NCI-H2196 treated with DMSO at 0.1 percent for 48 hours (cell line): ENCODE measurements at regions not wholly inside any gene's neighbourhood (a gene's known extent, or its start where the extent isn't known, plus 50 kb on each side); places are given as distances from the start of the nearest gene placed in this dataset.

Source experiments
- DNase-seq: peaks from one replicate; lab custom pipeline; 2025; ENCODE audit not compliant: unreplicated experiment; lab: John Stamatoyannopoulos, UW

DNA sequence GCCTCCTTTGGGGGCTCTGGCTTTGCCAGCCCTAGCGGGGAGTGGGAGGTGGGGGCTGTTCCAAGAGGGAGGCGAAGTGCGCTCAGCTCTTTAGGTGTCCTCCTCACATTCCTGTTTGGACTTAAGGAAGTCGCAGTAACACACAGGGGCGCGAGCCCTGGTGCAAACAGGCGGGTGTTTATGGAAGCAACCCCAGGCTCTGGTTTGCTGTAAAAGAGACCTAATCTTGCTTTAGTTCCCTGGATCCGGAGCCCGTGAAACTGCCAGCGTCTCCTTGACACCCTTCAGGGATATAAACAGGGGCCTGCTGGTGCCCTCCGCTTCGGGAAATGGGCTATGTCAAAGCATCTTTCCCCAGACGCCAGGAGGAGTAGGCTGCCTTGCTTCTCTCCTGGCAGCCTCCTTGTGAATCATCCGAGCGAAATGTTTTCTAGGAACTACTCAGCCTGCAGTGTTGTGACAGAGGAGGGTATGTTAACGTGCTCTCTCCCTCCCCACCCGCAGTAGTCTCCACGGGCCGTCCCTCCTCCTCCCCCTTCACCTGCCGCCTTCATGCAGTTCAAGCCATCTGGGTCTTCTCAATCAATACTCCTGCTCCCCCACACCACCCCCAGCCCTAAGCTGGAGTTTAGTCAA, 168.0 kb upstream of the LRFN2 start:
- DNase-seq = no peak

GRCh38 chr6:40754461-40755045, 167.4 kb upstream of the LRFN2 start:
- DNase-seq = no peak

- no peak for DNase-seq
Observed at GRCh38 chr6:40753675-40754448, 166.7 kb upstream of the LRFN2 start.

DNA sequence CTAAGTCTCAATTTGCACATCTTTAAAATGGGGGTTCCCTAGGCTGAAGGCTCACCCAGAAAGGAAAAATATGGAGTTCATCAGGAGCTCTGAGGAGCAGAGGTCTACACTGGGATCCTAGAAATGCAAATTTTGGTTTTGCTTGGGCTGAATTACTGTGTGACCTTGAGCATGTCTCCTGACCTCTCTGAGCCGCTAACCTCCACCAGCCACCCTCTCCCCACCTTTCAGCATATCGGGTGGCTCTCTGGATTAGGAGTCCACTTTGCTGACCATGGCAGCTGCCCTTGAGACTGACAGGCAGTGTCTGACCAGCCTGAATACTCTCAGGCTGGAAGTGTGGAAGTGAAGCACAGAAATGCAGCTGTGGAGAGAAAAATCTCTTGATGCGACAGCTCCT, 165.9 kb upstream of the LRFN2 start:
- no peak for DNase-seq

- DNase-seq = no peak
Observed at GRCh38 chr6:40744835-40745234, 157.7 kb upstream of the LRFN2 start.

- DNase-seq = no peak
Observed at GRCh38 chr6:40743690-40744446, 156.7 kb upstream of the LRFN2 start.

DNA sequence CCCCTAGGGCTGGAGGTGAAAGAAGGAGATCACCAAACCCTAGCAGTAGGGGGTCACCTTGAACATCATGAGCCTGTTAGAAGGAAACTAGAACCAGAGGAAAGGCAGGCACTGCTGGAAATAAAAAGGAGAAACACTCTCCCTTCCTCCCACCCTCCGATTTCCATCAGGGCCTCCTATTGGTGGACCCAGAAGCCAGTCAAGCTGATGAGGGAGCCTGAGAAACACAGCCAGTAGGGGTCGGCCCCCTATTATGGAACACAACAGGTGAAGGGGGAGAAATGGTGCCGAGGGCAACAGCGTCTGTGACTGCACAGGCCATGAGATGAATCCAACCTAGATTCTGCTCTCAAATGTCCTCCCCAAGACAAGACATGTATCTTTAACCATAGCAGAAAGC, 156.1 kb upstream of the LRFN2 start:
- DNase-seq = no peak

DNA sequence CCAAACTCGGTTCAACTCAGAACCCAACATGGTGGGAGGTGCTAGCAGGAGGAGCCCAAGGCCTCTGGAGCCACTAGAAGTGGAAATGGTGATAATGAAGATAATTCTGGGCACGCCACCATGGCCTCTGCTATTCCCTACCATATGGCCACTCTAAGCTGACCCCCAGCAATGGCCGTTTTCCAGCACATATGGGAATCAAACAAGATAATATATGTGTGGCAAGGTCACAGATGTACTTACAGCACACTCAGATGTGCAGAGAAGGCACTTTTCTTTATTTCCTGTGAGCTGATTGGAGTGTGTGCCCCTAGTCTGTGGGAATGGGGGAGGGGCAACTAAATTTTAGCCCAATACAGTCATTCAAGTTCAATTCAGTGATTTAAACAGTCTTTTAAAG, 153.4 kb upstream of the LRFN2 start:
- DNase-seq = no peak

GRCh38 chr6:40738551-40739193, 151.5 kb upstream of the LRFN2 start:
- DNase-seq = no peak

DNA sequence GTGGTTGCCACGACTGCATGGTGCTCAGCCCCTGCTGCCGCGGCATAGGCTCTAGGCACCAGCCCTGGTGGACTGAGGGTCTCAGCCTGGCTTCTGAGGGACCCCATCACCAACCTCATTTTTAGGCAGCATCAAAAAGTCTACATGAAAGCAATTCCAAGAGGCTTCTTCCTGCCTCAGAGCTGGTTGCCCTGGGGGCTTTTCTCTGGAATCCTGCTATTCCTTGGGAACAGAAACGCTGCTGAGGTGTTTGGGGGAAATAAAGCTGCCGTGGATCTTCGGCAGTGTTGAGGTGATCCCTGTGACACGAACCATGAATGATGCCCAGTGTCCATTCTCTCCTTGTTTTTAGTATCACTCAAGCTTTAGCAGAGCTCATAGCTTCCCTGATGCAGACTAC, 148.4 kb upstream of the LRFN2 start:
- DNase-seq = no peak

GRCh38 chr6:40735121-40735520, 148.0 kb upstream of the LRFN2 start:
- no peak for DNase-seq

GRCh38 chr6:40734607-40735006, 147.4 kb upstream of the LRFN2 start:
- DNase-seq = no peak

- DNase-seq = no peak
Observed at GRCh38 chr6:40733770-40734396, 146.7 kb upstream of the LRFN2 start.

DNA sequence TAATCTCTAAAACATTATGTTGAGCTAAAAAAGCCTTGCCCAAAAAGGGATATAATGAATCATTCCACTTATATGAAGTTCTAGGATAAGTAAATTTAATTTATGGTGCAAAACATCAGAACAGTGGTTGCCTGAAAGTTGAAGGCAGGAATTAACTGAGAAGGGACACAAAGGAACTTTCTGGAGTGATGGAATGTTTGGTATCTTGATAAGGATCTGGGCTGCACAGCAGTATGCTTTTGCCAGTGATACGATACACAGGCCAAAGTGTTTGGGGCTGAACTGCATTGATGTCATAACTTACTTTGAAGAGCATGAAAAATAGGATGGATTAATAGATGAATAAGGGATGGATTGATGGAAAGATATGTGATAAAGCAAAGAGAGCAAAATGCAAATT, 146.1 kb upstream of the LRFN2 start:
- no peak for DNase-seq

GRCh38 chr6:40732878-40733277, 145.7 kb upstream of the LRFN2 start:
- DNase-seq = no peak

DNA sequence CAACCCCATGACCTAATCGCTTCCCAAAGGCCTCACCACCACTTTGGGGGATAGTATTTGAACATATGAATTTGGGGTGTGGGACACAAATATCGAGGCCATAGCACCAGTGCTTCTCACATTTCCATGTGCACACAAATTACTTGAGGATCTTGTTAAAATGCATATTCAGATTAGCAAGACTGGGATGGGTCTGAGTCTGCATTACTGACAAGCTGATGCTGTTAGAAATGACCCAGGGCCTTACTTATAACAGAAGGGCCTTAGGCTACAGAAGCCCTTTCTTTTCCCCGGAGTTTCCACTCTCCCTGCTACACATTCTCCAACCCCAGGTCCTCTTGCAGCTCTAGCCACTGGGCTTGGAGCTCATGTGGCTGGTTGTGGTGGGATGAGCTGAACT, 141.5 kb upstream of the LRFN2 start:
- DNase-seq = no peak

DNA sequence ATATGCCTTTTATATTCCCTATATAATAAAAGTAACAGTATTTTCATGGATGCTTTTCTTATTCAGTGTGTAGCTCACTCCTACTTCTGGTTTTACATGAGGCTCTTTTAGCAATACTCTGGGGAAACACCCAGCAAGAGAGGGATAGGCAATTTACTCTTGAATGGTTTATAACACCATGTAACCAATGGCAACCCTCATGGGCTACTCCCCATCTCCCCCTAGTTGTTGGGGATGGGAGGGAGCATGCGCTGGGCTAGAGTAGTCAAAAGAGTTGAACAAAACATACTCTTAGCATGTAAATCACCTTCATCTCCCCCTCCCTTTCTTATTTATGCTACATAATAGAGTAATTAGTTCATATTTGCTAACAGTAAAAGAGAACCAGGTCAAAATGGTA, 140.1 kb upstream of the LRFN2 start:
- no peak for DNase-seq

DNA sequence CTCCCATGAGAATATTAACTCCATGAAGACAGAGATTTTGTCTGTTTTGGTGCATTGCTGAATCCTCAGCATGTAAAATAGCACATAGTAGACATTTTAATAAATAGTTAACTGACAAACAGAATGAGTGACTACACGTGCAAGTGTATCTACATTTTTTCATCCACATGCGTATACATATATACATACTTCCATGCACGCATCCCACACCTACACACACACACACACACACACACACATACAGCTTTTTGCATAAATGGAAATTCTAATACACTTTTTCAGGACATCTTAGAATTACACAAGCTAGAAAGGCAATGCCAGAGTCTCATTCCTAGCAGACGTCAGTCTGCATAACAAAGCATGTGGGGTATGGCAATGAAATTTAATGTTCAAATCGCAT, 139.7 kb upstream of the LRFN2 start:
- no peak for DNase-seq

- no peak for DNase-seq
Observed at GRCh38 chr6:40725390-40725789, 138.2 kb upstream of the LRFN2 start.

GRCh38 chr6:40724886-40725285, 137.7 kb upstream of the LRFN2 start:
- DNase-seq = no peak

DNA sequence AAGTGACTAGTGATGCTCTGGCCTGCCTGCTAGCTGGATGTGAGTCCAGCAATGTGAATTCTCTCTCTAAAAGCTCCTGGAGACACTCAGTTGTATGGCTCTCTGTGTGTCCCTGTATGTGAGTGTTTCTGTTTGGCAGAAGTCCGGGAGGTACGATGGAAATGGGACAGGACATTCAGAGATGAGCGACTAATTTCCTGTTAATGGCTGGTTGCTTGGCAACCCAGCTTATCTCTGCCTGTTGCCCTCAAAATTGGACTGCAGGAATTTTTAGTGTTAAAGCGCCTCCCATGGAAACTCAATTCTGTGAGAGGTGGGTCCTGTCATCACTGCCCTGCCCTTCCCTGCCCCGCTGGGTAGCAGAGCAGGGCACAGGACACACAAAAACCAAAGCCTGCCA, 136.8 kb upstream of the LRFN2 start:
- DNase-seq = no peak
